ENCODE measurements at regions not wholly inside any gene's neighbourhood (a gene's known extent, or its start where the extent isn't known, plus 50 kb on each side); places are given as distances from the start of the nearest gene placed in this dataset.

DNA sequence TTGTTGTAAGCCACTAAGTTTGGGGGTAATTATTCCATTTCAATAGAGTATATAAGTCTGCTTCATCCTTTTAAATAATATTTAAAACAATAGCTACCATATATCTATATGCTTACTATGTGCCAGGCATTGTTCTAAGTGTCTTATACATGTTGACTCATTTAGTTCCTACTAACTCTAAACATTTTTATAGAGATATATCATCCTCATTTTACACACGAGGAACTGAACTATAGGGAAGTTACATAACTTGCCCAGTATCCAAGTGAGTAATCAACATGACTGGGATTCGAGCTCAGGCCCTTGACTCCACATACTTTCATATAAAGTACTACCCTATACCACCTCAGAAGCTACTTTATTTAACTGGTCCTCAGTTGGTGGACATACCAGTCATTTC lies 175.3 kb upstream of the RAI2 start:
- no peak overlapping the region for H3K9ac ChIP-seq
- H3K79me2 ChIP-seq (ENCODE audit: insufficient read depth, low read depth): no peaks in the 10 kb centered on the region
- no peak overlapping the region for H3K4me2 ChIP-seq
- no peaks in the 10 kb centered on the region for H3K36me3 ChIP-seq (ENCODE audit: insufficient read depth)
- no peak overlapping the region for H2AFZ ChIP-seq (ENCODE audit: low read depth)
- no peaks in the 10 kb centered on the region for H3K27me3 ChIP-seq (ENCODE audit: insufficient read depth, low read depth)
- H4K20me1 ChIP-seq (ENCODE audit: insufficient read depth): no peaks in the 10 kb centered on the region
- TF ChIP-seq, protein P1, sequence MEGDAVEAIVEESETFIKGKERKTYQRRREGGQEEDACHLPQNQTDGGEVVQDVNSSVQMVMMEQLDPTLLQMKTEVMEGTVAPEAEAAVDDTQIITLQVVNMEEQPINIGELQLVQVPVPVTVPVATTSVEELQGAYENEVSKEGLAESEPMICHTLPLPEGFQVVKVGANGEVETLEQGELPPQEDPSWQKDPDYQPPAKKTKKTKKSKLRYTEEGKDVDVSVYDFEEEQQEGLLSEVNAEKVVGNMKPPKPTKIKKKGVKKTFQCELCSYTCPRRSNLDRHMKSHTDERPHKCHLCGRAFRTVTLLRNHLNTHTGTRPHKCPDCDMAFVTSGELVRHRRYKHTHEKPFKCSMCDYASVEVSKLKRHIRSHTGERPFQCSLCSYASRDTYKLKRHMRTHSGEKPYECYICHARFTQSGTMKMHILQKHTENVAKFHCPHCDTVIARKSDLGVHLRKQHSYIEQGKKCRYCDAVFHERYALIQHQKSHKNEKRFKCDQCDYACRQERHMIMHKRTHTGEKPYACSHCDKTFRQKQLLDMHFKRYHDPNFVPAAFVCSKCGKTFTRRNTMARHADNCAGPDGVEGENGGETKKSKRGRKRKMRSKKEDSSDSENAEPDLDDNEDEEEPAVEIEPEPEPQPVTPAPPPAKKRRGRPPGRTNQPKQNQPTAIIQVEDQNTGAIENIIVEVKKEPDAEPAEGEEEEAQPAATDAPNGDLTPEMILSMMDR (conservative IDR thresholded peaks at IDR 0.05; ENCODE audit: low read depth, low read length): no peak
- no peaks in the 10 kb centered on the region for H3K4me1 ChIP-seq (ENCODE audit: low read depth, poor library complexity, severe bottlenecking)
- no peak overlapping the region for H3K4me3 ChIP-seq (IDR thresholded peaks at IDR 0.05; ENCODE audit: insufficient read depth, low read depth, low read length)
- no peak overlapping the region for H3K27ac ChIP-seq

DNA sequence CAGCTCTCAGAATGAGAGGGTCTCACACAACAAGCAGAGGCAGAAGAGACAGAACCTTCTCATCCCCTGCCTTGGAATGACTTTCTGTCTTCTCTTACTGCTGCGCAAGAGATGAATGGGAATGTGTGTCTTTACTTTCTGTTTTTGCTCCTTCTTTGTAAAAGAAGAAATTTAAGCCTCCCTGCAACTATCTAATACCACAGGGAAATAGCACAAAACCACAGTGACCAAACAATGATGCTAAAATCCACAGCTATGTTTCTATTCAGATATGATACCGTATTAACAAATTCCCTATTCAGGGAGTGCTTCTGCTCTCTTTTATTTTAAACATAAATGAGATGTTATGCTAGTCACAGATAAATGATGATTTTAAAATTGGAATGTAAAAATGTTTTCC lies 173.8 kb upstream of the RAI2 start:
- no peak overlapping the region for H3K9ac ChIP-seq
- no peak overlapping the region for H3K4me3 ChIP-seq (IDR thresholded peaks at IDR 0.05; ENCODE audit: insufficient read depth, low read depth, low read length)
- TF ChIP-seq, protein P1 (conservative IDR thresholded peaks at IDR 0.05; ENCODE audit: low read depth, low read length): no peak
- H2AFZ ChIP-seq (ENCODE audit: low read depth): no peak overlapping the region
- H3K27ac ChIP-seq: no peak overlapping the region
- H3K27me3 ChIP-seq (ENCODE audit: insufficient read depth, low read depth): no peaks in the 10 kb centered on the region
- H3K36me3 ChIP-seq (ENCODE audit: insufficient read depth): no peaks in the 10 kb centered on the region
- no peak overlapping the region for H3K4me2 ChIP-seq
- no peaks in the 10 kb centered on the region for H4K20me1 ChIP-seq (ENCODE audit: insufficient read depth)
- H3K79me2 ChIP-seq (ENCODE audit: insufficient read depth, low read depth): no peaks in the 10 kb centered on the region
- no peaks in the 10 kb centered on the region for H3K4me1 ChIP-seq (ENCODE audit: low read depth, poor library complexity, severe bottlenecking)

DNA sequence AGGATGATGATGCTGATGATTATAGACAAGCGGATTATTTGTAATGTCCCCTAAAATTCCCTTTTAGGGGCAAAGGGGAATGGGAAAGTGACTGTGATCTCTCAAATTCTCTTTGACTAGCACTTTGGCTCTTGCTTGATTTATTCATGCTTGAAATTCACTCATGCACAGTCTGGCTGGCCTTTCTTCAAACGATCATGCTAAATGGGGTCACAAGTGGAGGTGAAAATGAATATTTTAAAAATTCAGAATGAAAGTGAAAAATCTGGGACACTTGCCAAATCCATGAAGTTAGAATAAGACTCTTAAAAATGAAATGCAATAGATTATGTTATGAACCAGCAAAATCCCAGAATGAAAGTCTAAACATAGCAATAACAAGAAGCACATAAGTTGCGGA lies 173.4 kb upstream of the RAI2 start:
- H3K79me2 ChIP-seq (ENCODE audit: insufficient read depth, low read depth): no peaks in the 10 kb centered on the region
- no peaks in the 10 kb centered on the region for H4K20me1 ChIP-seq (ENCODE audit: insufficient read depth)
- no peak overlapping the region for H3K27ac ChIP-seq
- no peak overlapping the region for H2AFZ ChIP-seq (ENCODE audit: low read depth)
- no peaks in the 10 kb centered on the region for H3K4me1 ChIP-seq (ENCODE audit: low read depth, poor library complexity, severe bottlenecking)
- H3K4me2 ChIP-seq: no peak overlapping the region
- H3K4me3 ChIP-seq (IDR thresholded peaks at IDR 0.05; ENCODE audit: insufficient read depth, low read depth, low read length): no peak overlapping the region
- no peaks in the 10 kb centered on the region for H3K27me3 ChIP-seq (ENCODE audit: insufficient read depth, low read depth)
- TF ChIP-seq, protein P1 (conservative IDR thresholded peaks at IDR 0.05; ENCODE audit: low read depth, low read length): no peak
- H3K9ac ChIP-seq: no peak overlapping the region
- H3K36me3 ChIP-seq (ENCODE audit: insufficient read depth): no peaks in the 10 kb centered on the region

DNA sequence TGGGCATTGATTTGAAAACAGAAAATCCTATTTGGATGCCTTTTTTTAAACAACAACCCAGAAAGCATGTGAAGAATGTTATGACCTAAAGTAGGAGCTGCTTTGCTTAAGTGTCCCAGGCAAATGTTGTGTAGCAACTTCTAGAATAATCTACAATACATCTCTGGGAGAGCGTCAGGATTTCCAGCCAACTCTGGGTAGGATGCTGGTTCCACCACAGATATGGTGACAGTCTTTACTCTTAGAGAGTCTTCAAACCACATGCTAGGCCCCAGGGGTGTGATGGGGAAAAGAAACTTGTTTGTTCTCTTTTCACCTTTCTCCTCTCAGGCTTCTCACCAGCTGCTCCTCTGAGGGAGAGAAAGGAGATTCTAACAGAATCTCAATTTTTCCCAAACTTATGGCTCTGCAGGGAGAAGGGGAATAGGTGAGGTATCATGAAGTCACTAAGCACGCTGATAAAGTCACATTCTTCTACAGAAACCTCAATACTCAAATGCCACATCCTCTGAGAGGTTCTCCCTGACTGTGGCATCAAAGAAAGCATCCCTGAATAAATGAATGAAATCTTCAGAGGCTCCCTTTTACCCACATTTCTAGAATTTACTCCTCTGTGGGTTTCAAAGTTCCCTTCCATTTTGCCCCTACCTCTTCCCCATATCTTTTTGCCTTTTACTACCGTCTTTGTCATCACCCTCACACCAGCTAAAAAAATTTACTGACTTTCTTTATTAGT lies 171.6 kb upstream of the RAI2 start:
- Histone ChIP-seq H3K4me1 (ENCODE audit: low read depth, poor library complexity, severe bottlenecking) (no peaks in the 10 kb centered on the region), H3K4me3 (IDR thresholded peaks at IDR 0.05; ENCODE audit: insufficient read depth, low read depth, low read length) (no peak overlapping the region), H3K36me3 (ENCODE audit: insufficient read depth) (no peaks in the 10 kb centered on the region), H3K9ac (no peak overlapping the region), H2AFZ (ENCODE audit: low read depth) (no peak overlapping the region), H3K4me2 (no peak overlapping the region), H3K27ac (no peak overlapping the region), H3K79me2 (ENCODE audit: insufficient read depth, low read depth) (no peaks in the 10 kb centered on the region), H4K20me1 (ENCODE audit: insufficient read depth) (no peaks in the 10 kb centered on the region), H3K27me3 (ENCODE audit: insufficient read depth, low read depth) (no peaks in the 10 kb centered on the region)
- TF ChIP-seq, protein P1 (conservative IDR thresholded peaks at IDR 0.05; ENCODE audit: low read depth, low read length): no peak
